BE2C (cell line): ENCODE measurements at regions not wholly inside any gene's neighbourhood (a gene's known extent, or its start where the extent isn't known, plus 50 kb on each side); places are given as distances from the start of the nearest gene placed in this dataset.

Experiments
- DNase-seq: peaks from one replicate; pipeline ENCODE4 v3.0.0-alpha.2; 2020
- H3K27me3 ChIP-seq: fragments of 250-450 bp; sonication (Bioruptor Pico); 2 replicates; pipeline ENCODE4 v1.5.1; 2020; ENCODE audit warnings: mild to moderate bottlenecking
- H3K36me3 ChIP-seq: fragments of 250-450 bp; sonication (Bioruptor Pico); 2 replicates; pipeline ENCODE4 v1.5.1; 2020; ENCODE audit warnings: mild to moderate bottlenecking
- H3K4me1 ChIP-seq: fragments of 250-450 bp; sonication (Bioruptor Pico); 2 replicates; pipeline ENCODE4 v1.5.1; 2020
- H3K4me3 ChIP-seq: 2 replicates; pipeline ENCODE4 v1.5.1; 2011; ENCODE audit warnings: low read depth, low read length
- H3K9me3 ChIP-seq: fragments of 250-450 bp; sonication (Bioruptor Pico); 2 replicates; pipeline ENCODE4 v1.5.1; 2020
- CTCF ChIP-seq: IDR thresholded peaks from 2 replicates; pipeline ENCODE4 v1.5.1; 2012; ENCODE audit warnings: mild to moderate bottlenecking, low read depth, low read length

GRCh38 chr1:216935901-216936300, 212.7 kb upstream of the ESRRG start:
- no peak overlapping the region for H3K4me3 ChIP-seq
- no peak for DNase-seq

GRCh38 chr1:216932424-216932823, 209.2 kb upstream of the ESRRG start:
- Histone ChIP-seq H3K36me3 (no peaks in the 10 kb centered on the region), H3K4me1 (no peaks in the 10 kb centered on the region), H3K9me3 (no peaks in the 10 kb centered on the region), H3K27me3 (no peaks in the 10 kb centered on the region), H3K4me3 (no peak overlapping the region)
- DNase-seq = no peak
- TF ChIP-seq CTCF = no peak

More at GRCh38 chr1:216935901-216936300, 212.7 kb upstream of the ESRRG start:
- Histone ChIP-seq H3K4me1 (no peaks in the 10 kb centered on the region), H3K36me3 (no peaks in the 10 kb centered on the region), H3K9me3 (no peaks in the 10 kb centered on the region), H3K27me3 (no peaks in the 10 kb centered on the region; the same call in 1 of the 2 replicates)
- no peak for TF ChIP-seq CTCF

GRCh38 chr1:216929870-216930582, 206.8 kb upstream of the ESRRG start:
- no peak for TF ChIP-seq CTCF
- Histone ChIP-seq H3K4me1 (no peaks in the 10 kb centered on the region), H3K36me3 (no peaks in the 10 kb centered on the region), H3K4me3 (no peak overlapping the region), H3K27me3 (no peaks in the 10 kb centered on the region), H3K9me3 (no peaks in the 10 kb centered on the region)
- DNase-seq = no peak

GRCh38 chr1:216927633-216928032, 204.4 kb upstream of the ESRRG start:
- H3K27me3 ChIP-seq = peaks cover 8% of the 10 kb centered on the region; the same call in 1 of the 2 replicates
- DNase-seq = no peak
- no peaks in the 10 kb centered on the region for H3K9me3 ChIP-seq
- no peaks in the 10 kb centered on the region for H3K4me1 ChIP-seq
- no peaks in the 10 kb centered on the region for H3K36me3 ChIP-seq
- H3K4me3 ChIP-seq = no peak overlapping the region
- TF ChIP-seq CTCF = no peak

- Histone ChIP-seq H3K36me3 (no peaks in the 10 kb centered on the region), H3K27me3 (peaks cover 11% of the 10 kb centered on the region; the same call in 1 of the 2 replicates), H3K4me3 (no peak overlapping the region), H3K9me3 (no peaks in the 10 kb centered on the region), H3K4me1 (no peaks in the 10 kb centered on the region)
- DNase-seq = no peak
- no peak for TF ChIP-seq CTCF
Observed at GRCh38 chr1:216926720-216927510, 203.7 kb upstream of the ESRRG start.
